HCT116 (cell line): ENCODE measurements at regions not wholly inside any gene's neighbourhood (a gene's known extent, or its start where the extent isn't known, plus 50 kb on each side); places are given as distances from the start of the nearest gene placed in this dataset.

ENCODE experiments used
- ATAC-seq: fragments of 200-7000 bp; cut with Tn5 transposase; 2 replicates; pipeline ENCODE4 v1.9.1; 2020; ENCODE audit warnings: mild to moderate bottlenecking, moderate library complexity
- BruUV-seq: library from RNA; stranded (reverse); fragments of 400-500 nt; replicated peaks from 2 replicates; lab custom pipeline; 2021; lab: Mats Ljungman, UMichigan
- CTCF ChIA-PET: fragments of 300-600 bp; sonication (Branson Sonifier 250); formaldehyde crosslinking; loops from one replicate; lab custom pipeline; 2021; ENCODE audit warnings: antibody characterized with exemption; lab: Charles Lee
- POLR2A ChIA-PET: fragments of 300-600, 350-600 bp; sonication (Branson Sonifier 250); formaldehyde crosslinking; loops from one replicate; lab custom pipeline; 2021; ENCODE audit warnings: antibody characterized with exemption; lab: Charles Lee
- RAD21 ChIA-PET, 2 experiments: fragments of 300-600 bp; sonication (Branson Sonifier 250); formaldehyde crosslinking; loops; one replicate each; lab custom pipeline; 2023; ENCODE audit warnings: low total read pairs in 2 of 2; ENCODE audit not compliant: uncharacterized antibody in 2 of 2, unreplicated experiment in 2 of 2, low non-redundant PET in 1 of 2; lab: Charles Lee
- DNase-seq: peaks from one replicate; pipeline ENCODE4 v3.0.0-alpha.2; 2010; ENCODE audit warnings: low read depth, low spot score
- H2AFZ ChIP-seq: fragments of 200-600 bp; shearing (Covaris generic), sonication (generic); 2 replicates; pipeline ENCODE4 v1.6.1; 2017; ENCODE audit warnings: low read depth, mixed run types, mixed read lengths, antibody characterized with exemption, low read length; ENCODE audit not compliant: poor library complexity, severe bottlenecking
- H3K27ac ChIP-seq: 2 replicates; pipeline ENCODE4 v1.5.1; 2012; ENCODE audit warnings: low read depth, low read length
- H3K27me3 ChIP-seq: fragments of 200-600 bp; sonication (generic); 2 replicates; pipeline ENCODE4 v1.6.1; 2016; ENCODE audit warnings: mixed run types, low read length, mixed read lengths; ENCODE audit not compliant: insufficient read depth
- H3K36me3 ChIP-seq, 2 experiments: fragments of 200-500 bp in 1 of 2; fragments of 200-600 bp in 1 of 2; sonication (Bioruptor generic) in 1 of 2; sonication (generic) in 1 of 2; 2 replicates each; pipeline versions ENCODE4 v1.5.1 to v1.6.1; 2014 to 2016; ENCODE audit warnings: low read length in 2 of 2, inconsistent platforms in 1 of 2, mixed read lengths in 1 of 2, mixed run types in 1 of 2; ENCODE audit not compliant: insufficient read depth in 2 of 2, control insufficient read depth in 1 of 2
- H3K4me1 ChIP-seq, 2 experiments: fragments of 200-600 bp in 1 of 2; sonication (generic) in 1 of 2; 2 replicates each; pipeline versions ENCODE4 v1.5.1 to v1.6.1; 2012 to 2017; ENCODE audit warnings: low read length in 2 of 2, inconsistent platforms in 1 of 2, mild to moderate bottlenecking in 1 of 2, mixed read lengths in 1 of 2, mixed run types in 1 of 2, moderate library complexity in 1 of 2; ENCODE audit not compliant: insufficient read depth in 2 of 2, control insufficient read depth in 1 of 2
- H3K4me2 ChIP-seq: fragments of 200-600 bp; sonication (generic); 2 replicates; pipeline ENCODE4 v1.6.1; 2017; ENCODE audit warnings: mixed run types, low read length, mixed read lengths
- H3K4me3 ChIP-seq, 2 experiments: fragments of 200-600 bp in 1 of 2; sonication (generic) in 1 of 2; replicated peaks in 1 of 2; 2 replicates each; pipeline ENCODE4 v1.5.1; 2011 to 2016; ENCODE audit warnings: low read length in 2 of 2, control low read depth in 1 of 2, low read depth in 1 of 2, mild to moderate bottlenecking in 1 of 2, mixed read lengths in 1 of 2, mixed run types in 1 of 2
- H3K79me2 ChIP-seq: fragments of 200-600 bp; sonication (generic); 2 replicates; pipeline ENCODE4 v1.6.1; 2017; ENCODE audit warnings: mild to moderate bottlenecking, mixed run types, low read length, moderate library complexity, mixed read lengths; ENCODE audit not compliant: insufficient read depth
- H3K9ac ChIP-seq: fragments of 200-600 bp; sonication (generic); 2 replicates; pipeline ENCODE4 v1.6.1; 2016; ENCODE audit warnings: low read length, mixed read lengths
- H3K9me2 ChIP-seq: fragments of 200-600 bp; sonication (generic), shearing (Covaris generic); 2 replicates; pipeline ENCODE4 v1.6.1; 2017; ENCODE audit warnings: mixed run types, mild to moderate bottlenecking, moderate library complexity; ENCODE audit not compliant: insufficient read depth
- H3K9me3 ChIP-seq, 2 experiments: fragments of 200-500 bp in 1 of 2; fragments of 200-600 bp in 1 of 2; sonication (Bioruptor generic) in 1 of 2; sonication (generic) in 1 of 2; 2 replicates each; pipeline ENCODE4 v1.6.1; 2014 to 2017; ENCODE audit warnings: low read length in 2 of 2, mixed read lengths in 2 of 2, inconsistent platforms in 1 of 2, low read depth in 1 of 2, mild to moderate bottlenecking in 1 of 2, mixed run types in 1 of 2, moderate library complexity in 1 of 2; ENCODE audit not compliant: control insufficient read depth in 1 of 2, insufficient read depth in 1 of 2
- H4K20me1 ChIP-seq: fragments of 200-600 bp; sonication (generic), shearing (Covaris generic); 2 replicates; pipeline ENCODE4 v1.6.1; 2017; ENCODE audit warnings: mixed run types, mild to moderate bottlenecking, moderate library complexity; ENCODE audit not compliant: insufficient read depth
- ATF3 ChIP-seq: IDR thresholded peaks from 2 replicates; pipeline ENCODE4 v1.6.1; 2012
- CBX3 ChIP-seq: IDR thresholded peaks from 2 replicates; pipeline ENCODE4 v1.6.1; 2012; ENCODE audit warnings: low read depth
- CEBPB ChIP-seq: IDR thresholded peaks from 2 replicates; pipeline ENCODE4 v1.6.1; 2012; ENCODE audit warnings: low read depth
- CTCF ChIP-seq, 3 experiments: fragments of 200-600 bp in 1 of 3; sonication (generic) in 1 of 3; IDR thresholded peaks in 2 of 3; conservative IDR thresholded peaks in 1 of 3; 2 replicates each; pipeline ENCODE4 v1.5.1; 2012 to 2017; ENCODE audit warnings: low read depth in 2 of 3, low read length in 2 of 3, antibody characterized with exemption in 1 of 3, borderline replicate concordance in 1 of 3, control low read depth in 1 of 3, mild to moderate bottlenecking in 1 of 3, mixed read lengths in 1 of 3, mixed run types in 1 of 3, moderate library complexity in 1 of 3; ENCODE audit not compliant: insufficient read depth in 1 of 3
- ELF1 ChIP-seq: IDR thresholded peaks from 2 replicates; pipeline ENCODE4 v1.6.1; 2012; ENCODE audit warnings: low read depth, borderline replicate concordance
- EZH2 ChIP-seq: fragments of 200-600 bp; sonication (generic); IDR thresholded peaks from 2 replicates; pipeline ENCODE4 v1.6.1; 2017; ENCODE audit warnings: antibody characterized with exemption, mixed run types
- EZH2phosphoT487 ChIP-seq: fragments of 200-600 bp; IDR thresholded peaks from 2 replicates; pipeline ENCODE4 v1.6.1; 2018; ENCODE audit warnings: antibody characterized with exemption, borderline replicate concordance
- JUND ChIP-seq: IDR thresholded peaks from 2 replicates; pipeline ENCODE4 v1.6.1; 2012
- POLR2A ChIP-seq: IDR thresholded peaks from 2 replicates; pipeline ENCODE4 v1.7.0; 2011; ENCODE audit warnings: borderline replicate concordance; ENCODE audit not compliant: insufficient read depth, insufficient read length; ENCODE audit errors: extremely low read depth
- POLR2AphosphoS5 ChIP-seq: IDR thresholded peaks from 2 replicates; pipeline ENCODE4 v1.6.1; 2011; ENCODE audit warnings: mild to moderate bottlenecking, low read depth, low read length, moderate library complexity
- REST ChIP-seq: IDR thresholded peaks from 2 replicates; pipeline ENCODE4 v1.6.1; 2012; ENCODE audit warnings: low read depth
- SIN3A ChIP-seq: IDR thresholded peaks from 2 replicates; pipeline ENCODE4 v1.6.1; 2012; ENCODE audit warnings: low read depth
- SP1 ChIP-seq: IDR thresholded peaks from 2 replicates; pipeline ENCODE4 v1.6.1; 2012; ENCODE audit warnings: low read depth
- SRF ChIP-seq: IDR thresholded peaks from 2 replicates; pipeline ENCODE4 v1.6.1; 2012; ENCODE audit warnings: low read depth
- TCF7L2 ChIP-seq: IDR thresholded peaks from 2 replicates; pipeline ENCODE4 v1.7.0; 2011; ENCODE audit warnings: borderline replicate concordance, inconsistent platforms; ENCODE audit not compliant: insufficient read depth, insufficient read length; ENCODE audit errors: extremely low read depth
- YY1 ChIP-seq: IDR thresholded peaks from 2 replicates; pipeline ENCODE4 v1.6.1; 2011; ENCODE audit warnings: low read length, low read depth, moderate library complexity, mild to moderate bottlenecking; ENCODE audit not compliant: insufficient replicate concordance; ENCODE audit errors: extremely low read depth
- ZFX ChIP-seq: fragments of 450-650 bp; IDR thresholded peaks from 2 replicates; pipeline ENCODE4 v1.6.1; 2017
- ZNF274 ChIP-seq: fragments of 200-500 bp; sonication (Bioruptor generic); IDR thresholded peaks from 2 replicates; pipeline ENCODE4 v1.6.1; 2014; ENCODE audit warnings: mild to moderate bottlenecking, low read depth, low read length, inconsistent platforms
- intact Hi-C: fragments of 100-400 bp; cut with micrococcal nuclease; formaldehyde crosslinking; loops from 2 replicates; pipeline ENCODE4 v1.10.0; 2022
- TF ChIP-seq, protein P1 (sequence below): IDR thresholded peaks from 2 replicates; pipeline ENCODE4 v1.6.1; 2012
- TF ChIP-seq, protein P2 (sequence below): IDR thresholded peaks from 2 replicates; pipeline ENCODE4 v1.6.1; 2011; ENCODE audit warnings: mild to moderate bottlenecking, low read length, moderate library complexity; ENCODE audit not compliant: insufficient replicate concordance; ENCODE audit errors: extremely low read depth

GRCh38 chr3:117633207-117633606, 923.6 kb downstream of the TUSC7 start:
- ChIA-PET CTCF (no interaction called here), POLR2A (no interaction called here), RAD21 (no interaction called here)
- H3K36me3 ChIP-seq = no peaks in the 10 kb centered on the region
- H3K4me1 ChIP-seq = no peaks in the 10 kb centered on the region; a peak in 1 of 4 replicates
- H3K79me2 ChIP-seq = no peaks in the 10 kb centered on the region
- no peak overlapping the region for H3K27ac ChIP-seq
- BruUV-seq = no TSS peak
- TF ChIP-seq SIN3A (no peak), CBX3 (no peak), CEBPB (no peak), ELF1 (no peak), TCF7L2 (no peak), CTCF (IDR thresholded peaks at IDR 0.05 in 2 of 3, conservative IDR thresholded peaks at IDR 0.05 in 1 of 3; ENCODE audit: borderline replicate concordance in 1 of 3, insufficient read depth in 1 of 3, low read depth in 2 of 3, low read length in 2 of 3) (no peak), POLR2A (no peak), ATF3 (no peak), REST (no peak), ZNF274 (no peak), POLR2AphosphoS5 (no peak), JUND (no peak), EZH2 (no peak), EZH2phosphoT487 (no peak), SP1 (no peak), ZFX (no peak), YY1 (no peak), SRF (no peak)
- TF ChIP-seq, protein P1, sequence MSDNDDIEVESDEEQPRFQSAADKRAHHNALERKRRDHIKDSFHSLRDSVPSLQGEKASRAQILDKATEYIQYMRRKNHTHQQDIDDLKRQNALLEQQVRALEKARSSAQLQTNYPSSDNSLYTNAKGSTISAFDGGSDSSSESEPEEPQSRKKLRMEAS = no peak
- TF ChIP-seq, protein P2, sequence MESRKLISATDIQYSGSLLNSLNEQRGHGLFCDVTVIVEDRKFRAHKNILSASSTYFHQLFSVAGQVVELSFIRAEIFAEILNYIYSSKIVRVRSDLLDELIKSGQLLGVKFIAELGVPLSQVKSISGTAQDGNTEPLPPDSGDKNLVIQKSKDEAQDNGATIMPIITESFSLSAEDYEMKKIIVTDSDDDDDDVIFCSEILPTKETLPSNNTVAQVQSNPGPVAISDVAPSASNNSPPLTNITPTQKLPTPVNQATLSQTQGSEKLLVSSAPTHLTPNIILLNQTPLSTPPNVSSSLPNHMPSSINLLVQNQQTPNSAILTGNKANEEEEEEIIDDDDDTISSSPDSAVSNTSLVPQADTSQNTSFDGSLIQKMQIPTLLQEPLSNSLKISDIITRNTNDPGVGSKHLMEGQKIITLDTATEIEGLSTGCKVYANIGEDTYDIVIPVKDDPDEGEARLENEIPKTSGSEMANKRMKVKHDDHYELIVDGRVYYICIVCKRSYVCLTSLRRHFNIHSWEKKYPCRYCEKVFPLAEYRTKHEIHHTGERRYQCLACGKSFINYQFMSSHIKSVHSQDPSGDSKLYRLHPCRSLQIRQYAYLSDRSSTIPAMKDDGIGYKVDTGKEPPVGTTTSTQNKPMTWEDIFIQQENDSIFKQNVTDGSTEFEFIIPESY = no peak
- DNase-seq (no peak), ATAC-seq (no peak)
- intact Hi-C loops = no loop called here
- H3K4me3 ChIP-seq = no peak overlapping the region
- H3K4me2 ChIP-seq = no peak overlapping the region
- no peaks in the 10 kb centered on the region for H3K9me2 ChIP-seq
- H2AFZ ChIP-seq = no peak overlapping the region
- H3K27me3 ChIP-seq = no peaks in the 10 kb centered on the region
- H3K9ac ChIP-seq = no peak overlapping the region
- H3K9me3 ChIP-seq = no peaks in the 10 kb centered on the region
- H4K20me1 ChIP-seq = no peaks in the 10 kb centered on the region
